HG02571 (cell line): ENCODE measurements at regions not wholly inside any gene's neighbourhood (a gene's known extent, or its start where the extent isn't known, plus 50 kb on each side); places are given as distances from the start of the nearest gene placed in this dataset.
"Not testable (repeated sequence)": the region's sequence is repeated elsewhere in the genome, so short reads cannot be mapped to it uniquely, and the experiment has no call there.

Source experiments
- ATAC-seq: cut with Tn5 transposase; IDR thresholded peaks from one replicate; pipeline ENCODE4 v1.9.1; 2021; ENCODE audit warnings: mild to moderate bottlenecking, moderate library complexity; ENCODE audit not compliant: unreplicated experiment

DNA sequence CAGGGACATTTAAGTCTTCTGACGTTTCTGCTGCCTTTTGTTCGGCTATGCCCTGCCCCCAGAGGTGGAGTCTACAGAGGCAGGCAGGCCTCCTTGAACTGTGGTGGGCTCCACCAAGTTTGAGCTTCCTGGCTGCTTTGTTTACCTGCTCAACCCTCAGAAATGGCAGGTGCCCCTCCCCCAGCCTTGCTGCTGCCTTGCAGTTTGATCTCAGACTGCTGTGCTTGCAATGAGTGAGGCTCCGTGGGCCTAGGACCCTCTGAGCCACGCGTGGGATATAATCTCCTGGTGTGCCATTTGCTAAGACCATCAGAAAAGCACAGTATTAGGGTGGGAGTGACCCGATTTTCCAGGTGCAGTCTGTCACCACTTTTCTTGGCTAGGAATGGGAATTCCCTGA lies 647.3 kb downstream of the CD109 start:
- ATAC-seq, result not testable (repeated sequence)

DNA sequence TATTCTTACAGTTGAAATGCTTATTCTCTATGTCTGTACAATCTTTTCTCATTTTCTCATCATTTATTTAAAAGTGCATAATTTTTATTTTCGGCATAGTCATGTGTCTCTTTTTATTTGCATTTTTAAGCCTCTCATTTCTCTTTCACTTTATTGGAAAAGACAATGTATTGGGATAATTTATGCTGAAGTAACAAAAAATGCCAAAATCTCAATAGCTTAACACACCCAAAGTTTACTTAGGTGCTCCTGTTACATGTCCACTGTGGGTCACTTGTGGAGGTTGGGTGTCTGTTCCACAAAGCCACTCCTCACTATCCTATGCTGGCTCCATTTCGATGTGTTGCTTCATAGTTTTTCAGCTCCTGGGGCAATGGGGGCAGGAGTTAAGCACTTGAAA lies 638.7 kb downstream of the CD109 start:
- ATAC-seq, result no peak

DNA sequence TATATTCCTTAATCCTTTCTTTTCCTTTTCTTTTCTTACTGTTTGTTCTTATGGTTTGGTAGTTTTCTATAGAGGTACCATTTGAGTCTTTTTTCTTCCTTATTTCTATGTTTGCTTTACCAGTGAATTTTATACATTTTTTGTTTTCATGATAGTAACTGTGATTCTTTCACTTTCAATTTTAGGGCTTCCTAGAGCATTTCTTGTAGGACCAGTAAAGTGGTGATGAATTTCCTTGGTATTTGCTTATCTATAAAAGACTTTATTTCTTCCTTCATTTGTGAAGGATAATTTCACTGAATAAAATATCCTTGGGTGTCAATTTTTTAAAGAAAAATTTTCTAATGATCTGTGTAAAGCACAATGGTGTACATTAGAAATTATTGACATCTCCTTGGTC lies 637.4 kb downstream of the CD109 start:
- ATAC-seq, result no peak

DNA sequence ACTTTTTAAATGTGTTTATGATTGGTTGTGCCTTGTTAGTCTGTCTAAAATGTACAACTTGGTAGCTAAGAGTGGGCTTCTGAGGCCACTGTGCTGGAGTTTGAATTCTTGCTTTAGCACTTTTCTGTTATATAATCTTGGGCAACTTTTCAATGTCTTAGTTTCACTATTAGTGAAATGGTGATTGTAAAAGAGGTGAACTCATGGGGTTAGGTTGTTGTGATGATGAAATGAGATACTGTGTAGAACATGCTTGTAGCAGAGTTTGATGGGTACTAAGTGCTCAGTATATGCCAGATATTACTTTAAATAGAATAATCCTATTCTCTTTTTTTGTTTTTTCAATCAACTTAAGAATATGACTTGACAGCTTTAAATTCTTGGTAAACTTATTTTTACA lies 624.7 kb downstream of the CD109 start:
- no peak for ATAC-seq

DNA sequence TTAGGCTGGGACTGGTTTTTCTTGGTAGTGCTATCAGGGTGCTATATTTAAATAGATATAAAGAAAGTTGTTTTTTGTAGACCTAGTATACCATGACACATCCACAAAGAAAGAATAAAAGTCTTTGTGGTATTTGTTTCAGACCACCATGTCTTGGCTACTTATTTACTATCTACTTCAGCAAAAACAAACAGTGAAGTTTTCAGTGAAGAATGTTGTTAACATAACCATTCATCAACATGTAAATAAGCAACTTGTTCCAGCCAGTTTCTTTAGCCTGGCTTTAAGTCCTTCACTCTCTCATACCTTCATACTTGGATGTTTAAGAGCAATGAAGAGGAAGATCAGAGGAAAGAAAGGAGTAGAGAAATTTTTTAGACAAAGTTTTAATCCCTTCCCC lies 624.1 kb downstream of the CD109 start:
- no peak for ATAC-seq

DNA sequence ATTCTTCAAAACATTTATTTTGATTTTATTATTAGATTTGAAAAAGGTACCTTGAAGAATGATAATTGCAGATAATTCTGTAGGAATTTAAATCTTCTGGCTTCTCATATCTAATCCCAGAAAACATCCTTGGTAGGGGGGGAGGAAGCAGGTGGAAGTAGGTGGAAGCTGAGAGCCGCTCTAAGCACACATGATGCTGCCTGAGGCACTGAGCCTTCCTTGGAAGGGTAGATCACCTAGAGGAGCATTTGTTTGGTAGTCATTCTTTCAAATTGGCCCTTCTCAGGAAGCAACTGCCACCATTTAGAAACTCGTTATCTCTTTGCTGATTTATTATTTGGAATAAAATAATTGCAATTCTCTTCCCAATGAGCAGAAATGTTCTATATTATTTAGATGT lies 623.3 kb downstream of the CD109 start:
- no peak for ATAC-seq

DNA sequence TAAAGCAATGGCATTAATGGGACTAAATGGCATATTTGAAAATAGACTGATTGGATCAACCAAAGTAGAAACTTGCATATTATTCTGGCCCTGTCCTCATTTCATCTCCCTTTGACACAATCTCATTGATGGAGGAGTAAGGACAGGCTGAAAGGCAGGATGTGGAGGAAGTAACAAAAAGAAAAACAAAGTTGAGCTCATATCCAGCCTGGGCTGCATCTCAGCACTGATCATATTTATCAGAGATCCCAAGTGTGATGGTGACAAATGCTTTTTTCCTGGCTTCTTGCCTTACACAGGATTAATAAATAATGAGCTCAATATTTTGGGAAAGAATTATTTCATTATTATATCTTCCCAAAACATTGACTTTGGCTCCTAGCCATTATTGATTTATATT lies 622.7 kb downstream of the CD109 start:
- ATAC-seq, result no peak

DNA sequence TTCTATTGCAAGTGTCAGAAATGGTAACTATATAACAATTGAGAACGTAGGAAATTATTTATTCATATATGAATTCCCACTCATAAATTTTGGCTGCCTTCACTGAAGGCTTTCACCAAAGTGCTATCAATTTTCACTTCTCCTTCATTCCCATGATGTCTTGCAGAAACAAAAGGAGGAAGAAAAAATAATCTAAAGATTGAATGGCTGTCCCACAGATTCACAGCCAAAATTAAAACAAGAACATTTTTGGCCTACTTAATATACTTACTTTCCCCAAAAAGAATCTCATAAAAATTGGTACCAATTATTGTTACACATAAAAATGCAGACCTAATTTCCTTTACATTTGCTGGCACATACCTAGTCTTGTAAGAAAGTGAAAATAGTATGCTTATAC lies 616.1 kb downstream of the CD109 start:
- ATAC-seq, result no peak

DNA sequence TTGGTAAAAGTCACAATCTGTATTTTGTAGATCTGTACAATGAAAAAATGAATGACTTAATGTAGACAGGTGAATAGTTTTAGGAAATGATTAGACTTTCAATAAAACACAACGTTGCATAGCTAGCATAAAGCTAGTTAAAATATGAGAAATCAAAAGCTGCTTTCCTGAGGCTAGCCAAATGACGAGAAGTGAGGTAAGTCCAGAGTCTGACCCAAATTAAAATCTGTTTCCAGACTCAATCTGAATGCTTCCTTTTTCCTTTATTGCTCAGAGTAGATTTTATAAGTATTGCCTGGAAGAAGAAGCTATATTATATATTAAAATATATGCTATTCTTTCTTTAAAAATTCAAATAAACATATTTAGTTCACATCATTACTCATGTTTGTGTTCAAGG lies 615.4 kb downstream of the CD109 start:
- no peak for ATAC-seq

DNA sequence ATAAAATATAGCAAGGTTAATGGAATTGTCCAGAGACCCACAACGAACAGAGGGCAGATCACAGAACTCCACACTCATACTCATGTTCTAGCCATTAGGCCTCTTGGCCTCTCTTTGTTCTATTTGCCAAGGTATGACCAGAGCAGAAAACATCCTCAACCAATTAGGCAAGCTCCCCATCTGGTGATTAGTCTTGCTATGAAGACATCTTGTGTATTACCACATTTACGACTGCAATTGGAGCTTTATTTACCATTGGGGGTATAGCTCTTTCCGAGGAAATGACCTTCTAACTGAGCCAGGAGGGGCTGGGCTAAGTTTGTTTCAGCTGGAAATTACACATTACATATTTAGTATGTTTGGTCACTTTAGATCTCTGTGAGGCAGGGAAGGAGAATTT lies 593.9 kb downstream of the CD109 start:
- ATAC-seq, result no peak

DNA sequence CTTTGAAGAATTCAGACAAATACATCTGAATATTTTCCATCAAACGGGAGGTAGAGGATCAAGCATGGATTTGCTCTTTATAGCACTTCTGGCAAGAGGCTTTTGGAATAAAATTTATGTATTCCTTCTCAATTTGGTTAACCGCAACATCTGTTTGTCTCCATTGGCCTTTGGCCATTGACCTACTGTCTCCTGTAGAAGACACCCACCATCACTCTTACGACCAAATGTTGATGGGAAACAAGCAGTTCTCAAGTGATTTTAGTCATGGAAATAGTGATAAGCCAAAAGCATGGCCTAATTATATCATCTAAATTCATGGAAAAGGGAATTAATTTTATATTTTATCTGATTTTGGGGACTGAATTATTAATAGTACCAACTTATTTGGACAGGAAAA lies 591.9 kb downstream of the CD109 start:
- no peak for ATAC-seq

DNA sequence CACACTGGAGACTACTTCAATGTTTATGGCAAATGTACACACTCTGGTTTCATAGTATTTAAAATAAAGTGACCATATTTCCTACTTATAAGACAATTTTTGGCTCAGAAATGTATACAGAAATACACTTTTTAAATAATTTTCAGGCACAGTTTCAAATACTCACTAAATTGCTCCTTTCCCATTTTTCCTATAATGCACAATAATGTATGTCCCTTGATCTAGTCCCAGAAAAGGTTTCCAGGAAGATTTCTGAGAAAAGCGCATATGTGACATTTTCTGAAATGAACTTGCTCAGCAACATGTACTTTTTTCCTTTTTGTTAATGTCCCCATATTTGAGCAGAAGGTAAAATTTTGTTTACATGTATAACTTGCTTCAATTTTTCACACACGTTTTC lies 591.4 kb downstream of the CD109 start:
- ATAC-seq, result no peak

DNA sequence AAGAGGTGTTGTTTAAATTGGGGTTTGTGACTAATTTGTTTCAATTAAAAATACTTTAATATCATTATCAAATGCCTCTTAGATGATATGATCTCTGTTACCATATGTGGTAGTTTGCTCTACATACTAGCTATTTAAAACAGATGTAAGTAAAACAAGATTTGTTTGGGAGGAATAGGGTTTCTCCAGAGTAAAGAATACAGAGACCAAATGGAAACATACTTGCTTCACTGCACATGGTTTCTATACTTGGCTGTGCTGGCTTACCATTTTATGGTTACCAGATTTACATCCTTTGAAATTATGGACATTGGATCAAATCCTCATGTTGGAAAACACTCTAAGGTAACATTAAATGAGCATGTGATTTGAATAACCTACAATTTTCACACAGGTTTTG lies 588.3 kb downstream of the CD109 start:
- ATAC-seq, result no peak

DNA sequence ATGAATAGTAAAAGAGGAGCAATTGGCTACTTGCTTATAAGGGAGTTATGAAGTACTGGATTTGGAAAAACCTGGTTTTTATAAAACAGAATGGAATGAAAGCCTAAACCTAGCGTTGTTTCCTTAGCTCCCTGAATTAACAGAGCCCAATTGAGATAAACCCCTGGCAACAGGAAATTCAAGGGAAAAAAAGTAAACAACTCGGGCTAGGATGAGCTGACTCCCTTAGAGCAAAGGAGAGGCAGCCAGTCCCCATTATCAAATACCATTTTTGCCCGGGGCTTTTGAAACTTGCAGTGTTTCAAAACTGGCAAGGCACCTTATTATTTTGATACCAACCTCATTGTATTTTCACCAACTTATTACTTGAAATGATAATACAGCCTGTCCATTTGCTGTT lies 587.5 kb downstream of the CD109 start:
- ATAC-seq, result no peak

DNA sequence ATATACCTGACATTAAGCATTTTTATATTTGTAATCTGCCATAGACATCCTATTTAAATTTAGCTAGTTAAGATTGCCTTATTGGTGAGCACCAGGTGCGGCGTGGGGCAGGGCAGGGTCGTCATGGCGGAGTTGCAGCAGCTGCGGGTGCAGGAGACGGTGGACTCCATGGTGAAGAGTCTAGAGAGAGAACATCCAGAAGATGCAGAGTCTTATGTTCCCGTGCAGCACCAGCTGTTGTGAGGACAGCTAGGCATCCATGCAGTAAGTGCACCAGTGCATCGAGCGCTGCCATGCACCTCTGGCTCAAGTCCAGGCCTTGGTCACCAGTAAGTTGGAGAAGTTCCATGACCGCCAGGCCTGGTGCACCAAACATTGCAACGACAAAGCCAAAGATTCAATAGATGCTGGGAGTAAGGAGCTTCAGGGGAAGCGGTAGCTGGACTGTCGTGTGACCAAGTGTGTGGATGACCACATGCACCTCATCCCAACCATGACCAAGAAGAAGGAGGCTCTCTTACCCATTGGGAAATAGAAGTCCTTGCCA lies 586.2 kb downstream of the CD109 start:
- ATAC-seq, result no peak

DNA sequence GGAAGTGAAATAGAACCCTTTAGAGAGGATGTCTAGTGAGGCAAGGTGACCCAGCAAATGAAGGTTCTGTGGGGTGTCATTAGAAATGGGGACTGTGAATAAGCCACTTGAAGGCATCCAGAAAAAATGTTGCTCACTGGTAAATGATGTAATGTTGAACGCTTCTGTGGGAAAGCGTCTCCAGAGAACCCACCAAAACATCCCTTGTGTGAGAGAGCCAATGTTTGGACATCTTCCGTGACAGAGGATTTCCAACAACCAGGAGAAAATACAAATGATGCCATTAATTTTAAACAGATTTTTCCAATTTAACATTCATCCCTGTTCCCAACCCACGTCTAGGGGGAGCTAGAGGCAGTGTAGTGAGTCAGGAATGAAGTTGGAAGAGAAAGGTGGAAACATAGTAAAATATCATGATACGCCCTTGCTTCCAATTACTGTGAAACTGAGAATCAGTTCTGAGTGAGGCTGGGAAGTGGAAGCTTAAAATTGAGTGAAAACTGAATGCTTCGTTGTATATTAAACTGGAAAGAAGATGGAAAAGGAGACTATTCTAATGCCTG lies 584.2 kb downstream of the CD109 start:
- no peak for ATAC-seq

DNA sequence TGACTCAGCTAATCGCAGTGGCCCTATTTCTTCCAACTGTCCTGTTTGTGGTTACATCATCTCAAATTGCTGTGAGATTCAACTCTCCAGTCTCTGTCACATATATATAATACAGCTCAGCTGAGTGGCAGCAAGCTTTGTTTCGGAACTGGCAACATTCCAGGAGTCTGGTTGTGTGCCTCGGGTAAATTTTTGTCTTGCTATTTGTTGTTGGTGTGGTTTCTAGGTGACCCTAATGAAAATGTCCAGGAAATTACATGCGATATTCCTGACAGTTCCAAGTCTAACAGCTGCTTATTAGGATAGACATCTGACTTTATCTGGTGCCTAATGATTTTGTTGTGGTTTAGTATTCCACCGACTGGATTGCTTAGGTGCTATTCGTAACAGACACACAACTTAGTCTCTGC lies 581.8 kb downstream of the CD109 start:
- no peak for ATAC-seq

DNA sequence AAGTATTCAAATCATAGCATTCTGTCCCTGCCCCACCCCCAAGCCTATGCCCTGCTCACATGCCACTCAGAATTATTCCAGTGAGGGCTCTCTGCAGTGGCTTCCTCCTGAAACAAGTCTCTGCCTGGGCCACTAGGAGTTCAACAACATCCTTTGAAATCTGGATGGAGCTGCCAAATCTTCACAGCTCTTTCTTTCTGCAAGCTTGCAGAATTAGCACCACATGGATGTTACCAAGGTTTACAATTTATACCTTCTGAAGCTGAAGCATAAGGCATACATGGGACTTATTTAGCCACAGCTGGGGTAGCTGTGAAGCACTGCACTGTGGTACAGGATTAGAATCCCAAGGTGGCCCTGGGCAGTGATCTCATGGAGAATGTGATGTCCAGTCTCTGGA lies 577.5 kb downstream of the CD109 start:
- no peak for ATAC-seq

DNA sequence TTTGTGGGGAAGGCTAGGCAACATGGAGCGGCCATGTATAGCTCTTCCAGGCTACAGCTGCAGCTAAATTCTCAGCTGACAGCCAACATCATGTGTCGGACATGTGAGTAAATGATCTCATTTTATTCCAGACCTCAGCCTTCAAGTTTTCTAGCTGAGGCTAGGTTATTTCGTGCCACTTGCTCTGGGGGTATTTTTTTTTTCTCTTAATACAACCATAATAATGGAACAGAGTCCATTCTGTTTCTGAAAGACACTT lies 573.5 kb downstream of the CD109 start:
- ATAC-seq, result no peak

DNA sequence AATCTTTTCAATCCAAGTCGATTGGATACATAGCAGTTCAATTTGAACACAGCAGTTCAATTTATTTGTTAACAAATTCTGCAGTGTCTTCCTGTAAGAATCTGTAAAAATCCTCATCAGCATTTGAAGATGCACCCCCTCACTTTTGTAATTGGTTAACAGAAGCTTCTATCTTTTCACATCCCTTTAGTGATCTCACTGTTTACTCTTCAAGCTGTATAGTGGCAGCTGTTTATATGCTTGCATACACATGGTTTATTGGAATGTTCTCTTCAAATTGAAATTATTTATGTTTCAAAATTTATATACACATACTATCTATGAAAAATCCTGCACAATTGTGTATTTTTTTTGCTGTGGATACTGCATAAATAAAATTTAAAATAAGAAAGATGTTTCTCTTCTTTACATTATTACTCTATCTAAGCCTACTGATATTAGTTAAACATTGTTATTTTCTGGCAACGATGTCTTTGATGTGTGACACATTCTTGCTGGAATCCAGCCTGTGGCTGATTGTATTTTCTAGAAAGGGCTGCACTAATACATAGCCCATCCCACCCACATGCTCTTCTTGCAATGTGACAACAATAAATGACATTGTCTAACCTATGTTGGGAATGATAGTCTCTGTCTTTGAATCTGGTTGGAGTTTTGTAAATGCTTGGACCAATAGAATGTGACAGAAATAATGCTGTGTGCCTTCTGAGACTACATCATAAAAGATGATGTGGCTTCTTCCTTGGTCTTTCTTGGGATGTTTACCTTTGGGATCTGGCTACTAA lies 573.0 kb downstream of the CD109 start:
- ATAC-seq, result no peak

DNA sequence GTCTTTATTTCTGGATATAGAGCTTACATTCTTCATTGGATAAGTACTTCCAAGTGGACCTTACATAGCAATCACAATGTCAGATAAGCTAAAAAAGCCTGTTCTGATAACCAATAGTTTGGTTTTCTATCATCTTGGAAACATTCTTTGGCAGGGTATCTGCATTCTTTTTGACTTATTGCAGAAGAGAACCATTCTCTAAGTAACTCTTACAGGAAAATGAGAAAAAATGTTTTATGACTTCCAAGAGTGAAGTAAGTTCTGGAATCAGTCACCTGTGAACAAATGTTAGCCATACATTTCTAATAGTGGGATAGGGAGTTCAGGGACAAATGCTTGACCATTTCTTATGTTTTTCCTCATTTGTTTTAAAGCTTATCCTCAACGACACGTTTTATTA lies 564.0 kb downstream of the CD109 start:
- no peak for ATAC-seq

DNA sequence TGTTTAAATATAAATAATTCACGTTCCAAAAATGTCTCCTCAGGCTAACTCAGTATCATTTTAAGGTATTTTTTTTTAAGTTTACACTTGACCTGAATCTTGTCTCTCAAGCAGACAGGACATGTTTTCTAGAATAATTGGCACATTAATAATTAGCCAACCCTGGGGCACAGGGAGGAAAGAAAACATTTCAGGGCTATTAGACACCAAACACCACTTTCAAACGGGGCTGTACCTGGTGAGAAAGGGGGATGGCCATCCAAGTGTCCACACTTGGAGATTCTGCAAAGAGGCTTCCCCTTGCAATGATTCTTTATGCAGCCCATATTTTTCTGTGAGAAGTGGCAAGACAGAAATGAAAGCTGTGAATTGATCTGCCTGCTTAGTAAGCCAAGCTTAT lies 560.8 kb downstream of the CD109 start:
- no peak for ATAC-seq

DNA sequence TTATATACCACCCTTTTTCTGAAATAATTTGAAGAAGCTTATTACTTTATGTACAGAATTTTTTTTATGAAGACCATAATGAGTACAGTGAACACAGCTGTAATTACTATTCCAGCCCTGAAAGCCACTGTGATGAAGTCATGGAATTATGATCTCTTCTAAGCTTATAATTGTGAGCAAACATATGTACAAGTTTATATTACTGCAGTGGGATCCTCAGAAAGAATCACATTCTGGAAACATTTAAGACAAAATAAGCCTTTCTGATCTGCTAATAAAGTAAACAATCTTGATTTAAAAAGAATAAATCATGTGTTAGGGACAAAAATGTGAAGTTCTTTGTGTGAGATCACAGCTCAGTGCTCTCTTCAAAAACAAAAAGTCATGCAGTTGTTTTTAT lies 560.4 kb downstream of the CD109 start:
- no peak for ATAC-seq
